ENCODE measurements at regions not wholly inside any gene's neighbourhood (a gene's known extent, or its start where the extent isn't known, plus 50 kb on each side); places are given as distances from the start of the nearest gene placed in this dataset.
"Not testable (repeated sequence)": the region's sequence is repeated elsewhere in the genome, so short reads cannot be mapped to it uniquely, and the experiment has no call there.

GRCh38 chr2:154551649-154552048 lies 146.8 kb upstream of the KCNJ3 start:
- H3K27me3 ChIP-seq (ENCODE audit: control insufficient read depth, insufficient read depth, low read length) = no peaks in the 10 kb centered on the region
- H3K9ac ChIP-seq (ENCODE audit: low read depth, low read length) = no peak overlapping the region
- no peaks in the 10 kb centered on the region for H3K4me1 ChIP-seq (ENCODE audit: control insufficient read depth, insufficient read depth, low read length)
- peaks cover 4% of the 10 kb centered on the region for H3K9me3 ChIP-seq (ENCODE audit: control insufficient read depth, insufficient read depth, low read length)
- no peak overlapping the region for H3K4me3 ChIP-seq (ENCODE audit: low read depth, low read length)
- H3K36me3 ChIP-seq (ENCODE audit: control insufficient read depth, insufficient read depth, low read length) = no peaks in the 10 kb centered on the region

GRCh38 chr2:154554046-154554445 lies 144.4 kb upstream of the KCNJ3 start:
- Histone ChIP-seq H3K9ac (ENCODE audit: low read depth, low read length) (no peak overlapping the region), H3K27me3 (ENCODE audit: control insufficient read depth, insufficient read depth, low read length) (no peaks in the 10 kb centered on the region), H3K4me3 (ENCODE audit: low read depth, low read length) (no peak overlapping the region)

GRCh38 chr2:154555710-154556109 lies 142.8 kb upstream of the KCNJ3 start:
- H3K4me1 ChIP-seq (ENCODE audit: control insufficient read depth, insufficient read depth, low read length) = no peaks in the 10 kb centered on the region
- no peaks in the 10 kb centered on the region for H3K36me3 ChIP-seq (ENCODE audit: control insufficient read depth, insufficient read depth, low read length)
- no peak overlapping the region for H3K9ac ChIP-seq (ENCODE audit: low read depth, low read length)
- no peaks in the 10 kb centered on the region for H3K9me3 ChIP-seq (ENCODE audit: control insufficient read depth, insufficient read depth, low read length)
- H3K27me3 ChIP-seq (ENCODE audit: control insufficient read depth, insufficient read depth, low read length) = no peaks in the 10 kb centered on the region
- no peak overlapping the region for H3K4me3 ChIP-seq (ENCODE audit: low read depth, low read length)

More at GRCh38 chr2:154554046-154554445, 144.4 kb upstream of the KCNJ3 start:
- no peaks in the 10 kb centered on the region for H3K9me3 ChIP-seq (ENCODE audit: control insufficient read depth, insufficient read depth, low read length)
- no peaks in the 10 kb centered on the region for H3K4me1 ChIP-seq (ENCODE audit: control insufficient read depth, insufficient read depth, low read length)
- no peaks in the 10 kb centered on the region for H3K36me3 ChIP-seq (ENCODE audit: control insufficient read depth, insufficient read depth, low read length)

GRCh38 chr2:154556146-154556545 lies 142.3 kb upstream of the KCNJ3 start:
- Histone ChIP-seq H3K36me3 (ENCODE audit: control insufficient read depth, insufficient read depth, low read length) (no peaks in the 10 kb centered on the region), H3K9me3 (ENCODE audit: control insufficient read depth, insufficient read depth, low read length) (no peaks in the 10 kb centered on the region), H3K9ac (ENCODE audit: low read depth, low read length) (no peak overlapping the region), H3K4me3 (ENCODE audit: low read depth, low read length) (no peak overlapping the region), H3K27me3 (ENCODE audit: control insufficient read depth, insufficient read depth, low read length) (no peaks in the 10 kb centered on the region), H3K4me1 (ENCODE audit: control insufficient read depth, insufficient read depth, low read length) (no peaks in the 10 kb centered on the region)

GRCh38 chr2:154556607-154557006 lies 141.9 kb upstream of the KCNJ3 start:
- no peaks in the 10 kb centered on the region for H3K9me3 ChIP-seq (ENCODE audit: control insufficient read depth, insufficient read depth, low read length)
- no peaks in the 10 kb centered on the region for H3K27me3 ChIP-seq (ENCODE audit: control insufficient read depth, insufficient read depth, low read length)
- H3K4me1 ChIP-seq (ENCODE audit: control insufficient read depth, insufficient read depth, low read length) = no peaks in the 10 kb centered on the region

GRCh38 chr2:154557906-154558305 lies 140.6 kb upstream of the KCNJ3 start:
- Histone ChIP-seq H3K4me1 (ENCODE audit: control insufficient read depth, insufficient read depth, low read length) (no peaks in the 10 kb centered on the region), H3K4me3 (ENCODE audit: low read depth, low read length) (no peak overlapping the region), H3K9ac (ENCODE audit: low read depth, low read length) (no peak overlapping the region), H3K36me3 (ENCODE audit: control insufficient read depth, insufficient read depth, low read length) (no peaks in the 10 kb centered on the region), H3K27me3 (ENCODE audit: control insufficient read depth, insufficient read depth, low read length) (no peaks in the 10 kb centered on the region), H3K9me3 (ENCODE audit: control insufficient read depth, insufficient read depth, low read length) (no peaks in the 10 kb centered on the region)

More at GRCh38 chr2:154556607-154557006, 141.9 kb upstream of the KCNJ3 start:
- Histone ChIP-seq H3K9ac (ENCODE audit: low read depth, low read length) (no peak overlapping the region), H3K4me3 (ENCODE audit: low read depth, low read length) (no peak overlapping the region), H3K36me3 (ENCODE audit: control insufficient read depth, insufficient read depth, low read length) (no peaks in the 10 kb centered on the region)

- Histone ChIP-seq H3K4me1 (ENCODE audit: control insufficient read depth, insufficient read depth, low read length) (no peaks in the 10 kb centered on the region), H3K36me3 (ENCODE audit: control insufficient read depth, insufficient read depth, low read length) (no peaks in the 10 kb centered on the region), H3K4me3 (ENCODE audit: low read depth, low read length) (no peak overlapping the region), H3K27me3 (ENCODE audit: control insufficient read depth, insufficient read depth, low read length) (no peaks in the 10 kb centered on the region), H3K9me3 (ENCODE audit: control insufficient read depth, insufficient read depth, low read length) (no peaks in the 10 kb centered on the region), H3K9ac (ENCODE audit: low read depth, low read length) (no peak overlapping the region)
These were observed 133.1 kb upstream of the KCNJ3 start for GRCh38 chr2:154565433-154565832.

GRCh38 chr2:154568413-154568812 lies 130.1 kb upstream of the KCNJ3 start:
- Histone ChIP-seq H3K4me1 (ENCODE audit: control insufficient read depth, insufficient read depth, low read length) (peaks cover 2% of the 10 kb centered on the region), H3K36me3 (ENCODE audit: control insufficient read depth, insufficient read depth, low read length) (no peaks in the 10 kb centered on the region), H3K9me3 (ENCODE audit: control insufficient read depth, insufficient read depth, low read length) (no peaks in the 10 kb centered on the region), H3K4me3 (ENCODE audit: low read depth, low read length) (no peak overlapping the region), H3K27me3 (ENCODE audit: control insufficient read depth, insufficient read depth, low read length) (no peaks in the 10 kb centered on the region), H3K9ac (ENCODE audit: low read depth, low read length) (no peak overlapping the region)

GRCh38 chr2:154570501-154570900 lies 128.0 kb upstream of the KCNJ3 start:
- Histone ChIP-seq H3K36me3 (ENCODE audit: control insufficient read depth, insufficient read depth, low read length) (no peaks in the 10 kb centered on the region), H3K27me3 (ENCODE audit: control insufficient read depth, insufficient read depth, low read length) (no peaks in the 10 kb centered on the region), H3K9ac (ENCODE audit: low read depth, low read length) (no peak overlapping the region), H3K4me1 (ENCODE audit: control insufficient read depth, insufficient read depth, low read length) (peaks cover 2% of the 10 kb centered on the region), H3K4me3 (ENCODE audit: low read depth, low read length) (no peak overlapping the region), H3K9me3 (ENCODE audit: control insufficient read depth, insufficient read depth, low read length) (no peaks in the 10 kb centered on the region)

GRCh38 chr2:154576699-154577098 lies 121.8 kb upstream of the KCNJ3 start:
- H3K9me3 ChIP-seq (ENCODE audit: control insufficient read depth, insufficient read depth, low read length); H3K4me1 ChIP-seq (ENCODE audit: control insufficient read depth, insufficient read depth, low read length); H3K36me3 ChIP-seq (ENCODE audit: control insufficient read depth, insufficient read depth, low read length); H3K27me3 ChIP-seq (ENCODE audit: control insufficient read depth, insufficient read depth, low read length); H3K4me3 ChIP-seq (ENCODE audit: low read depth, low read length); H3K9ac ChIP-seq (ENCODE audit: low read depth, low read length): not testable (repeated sequence)

GRCh38 chr2:154577390-154577789 lies 121.1 kb upstream of the KCNJ3 start:
- Histone ChIP-seq H3K9me3 (ENCODE audit: control insufficient read depth, insufficient read depth, low read length) (no peaks in the 10 kb centered on the region), H3K27me3 (ENCODE audit: control insufficient read depth, insufficient read depth, low read length) (no peaks in the 10 kb centered on the region), H3K36me3 (ENCODE audit: control insufficient read depth, insufficient read depth, low read length) (no peaks in the 10 kb centered on the region), H3K9ac (ENCODE audit: low read depth, low read length) (no peak overlapping the region), H3K4me3 (ENCODE audit: low read depth, low read length) (no peak overlapping the region), H3K4me1 (ENCODE audit: control insufficient read depth, insufficient read depth, low read length) (peaks cover 3% of the 10 kb centered on the region)

- no peak overlapping the region for H3K9ac ChIP-seq (ENCODE audit: low read depth, low read length)
- H3K4me1 ChIP-seq (ENCODE audit: control insufficient read depth, insufficient read depth, low read length) = peaks cover 3% of the 10 kb centered on the region
- no peaks in the 10 kb centered on the region for H3K36me3 ChIP-seq (ENCODE audit: control insufficient read depth, insufficient read depth, low read length)
- H3K27me3 ChIP-seq (ENCODE audit: control insufficient read depth, insufficient read depth, low read length) = no peaks in the 10 kb centered on the region
- H3K9me3 ChIP-seq (ENCODE audit: control insufficient read depth, insufficient read depth, low read length) = no peaks in the 10 kb centered on the region
- H3K4me3 ChIP-seq (ENCODE audit: low read depth, low read length) = no peak overlapping the region
These were observed 117.7 kb upstream of the KCNJ3 start for GRCh38 chr2:154580767-154581166.

- not testable (repeated sequence) for H3K27me3 ChIP-seq (ENCODE audit: control insufficient read depth, insufficient read depth, low read length); H3K4me1 ChIP-seq (ENCODE audit: control insufficient read depth, insufficient read depth, low read length); H3K9me3 ChIP-seq (ENCODE audit: control insufficient read depth, insufficient read depth, low read length); H3K9ac ChIP-seq (ENCODE audit: low read depth, low read length); H3K4me3 ChIP-seq (ENCODE audit: low read depth, low read length); H3K36me3 ChIP-seq (ENCODE audit: control insufficient read depth, insufficient read depth, low read length)
These were observed 115.8 kb upstream of the KCNJ3 start for GRCh38 chr2:154582694-154583093.

Measured in iPS-15b (cell line).